NCI-H1105 treated with DMSO at 0.1 percent for 48 hours (cell line): ENCODE measurements at regions not wholly inside any gene's neighbourhood (a gene's known extent, or its start where the extent isn't known, plus 50 kb on each side); places are given as distances from the start of the nearest gene placed in this dataset.
"Not testable (repeated sequence)": the region's sequence is repeated elsewhere in the genome, so short reads cannot be mapped to it uniquely, and the experiment has no call there.

ENCODE experiments used
- DNase-seq: peaks from one replicate; lab custom pipeline; 2025; lab: John Stamatoyannopoulos, UW

DNA sequence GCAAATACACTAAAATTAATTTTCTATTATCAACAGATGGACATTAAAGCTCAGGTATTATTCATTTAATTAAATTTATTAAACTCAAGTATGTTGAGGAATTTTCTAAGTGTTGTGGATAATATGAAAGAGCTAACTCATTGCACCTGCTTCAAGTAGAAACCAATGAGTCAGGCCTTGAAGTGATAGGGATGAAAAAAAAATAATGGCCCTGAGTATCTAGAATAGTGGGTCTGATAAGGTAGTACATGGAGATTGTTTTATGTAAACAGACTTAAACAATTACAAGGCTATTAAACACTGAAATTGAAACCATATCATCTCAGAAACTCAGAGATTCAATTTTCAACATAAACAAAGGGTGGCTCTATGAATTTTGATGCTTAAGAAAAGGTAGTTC is 857.1 kb upstream of the GBE1 start:
- peak; percentile 25 for DNase-seq

- no peak for DNase-seq
These were observed 848.8 kb upstream of the GBE1 start for GRCh38 chr3:82610236-82610635.

GRCh38 chr3:82607391-82607790 is 845.9 kb upstream of the GBE1 start:
- no peak for DNase-seq

GRCh38 chr3:82596805-82597204 is 835.4 kb upstream of the GBE1 start:
- peak; percentile 19 for DNase-seq

DNA sequence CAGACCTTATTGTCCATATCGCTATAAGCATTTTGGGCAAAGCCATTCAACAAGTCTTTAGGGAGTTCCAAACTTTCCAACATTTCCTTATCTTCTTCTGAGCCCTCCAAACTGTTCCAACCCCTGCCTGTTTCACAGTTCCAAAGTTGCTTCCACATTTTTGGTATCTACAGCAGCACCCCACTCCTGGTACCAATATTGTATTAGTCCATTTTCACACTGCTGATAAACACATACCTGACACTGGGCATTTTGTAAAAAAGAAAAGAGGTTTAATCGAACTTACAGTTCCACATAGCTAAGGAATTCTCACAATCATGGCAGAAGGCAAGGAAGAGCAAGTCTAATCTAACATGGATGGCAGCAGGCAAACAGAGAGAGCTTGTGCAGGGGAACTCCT is 834.1 kb upstream of the GBE1 start:
- no peak for DNase-seq

GRCh38 chr3:82587174-82587573 is 825.7 kb upstream of the GBE1 start:
- no peak for DNase-seq

DNA sequence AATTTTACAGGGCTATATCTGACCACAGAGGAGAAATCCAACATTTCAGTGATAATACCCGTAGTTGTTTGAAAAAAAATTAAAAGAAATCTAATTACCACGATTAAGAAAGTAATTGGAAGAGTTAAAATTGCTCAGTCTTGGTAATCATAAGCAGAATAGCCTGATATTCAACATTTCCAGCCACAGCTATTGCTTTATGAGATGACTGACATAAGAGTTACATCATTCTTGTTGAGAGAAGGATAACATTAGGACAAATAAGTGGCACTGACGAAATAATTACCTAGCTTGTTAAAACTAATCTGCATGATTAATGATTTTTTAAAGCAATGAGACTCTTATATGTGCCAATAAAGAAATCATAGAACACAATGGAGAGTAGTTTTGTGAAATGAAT is 825.0 kb upstream of the GBE1 start:
- no peak for DNase-seq

GRCh38 chr3:82586002-82586401 is 824.6 kb upstream of the GBE1 start:
- not testable (repeated sequence) for DNase-seq

DNA sequence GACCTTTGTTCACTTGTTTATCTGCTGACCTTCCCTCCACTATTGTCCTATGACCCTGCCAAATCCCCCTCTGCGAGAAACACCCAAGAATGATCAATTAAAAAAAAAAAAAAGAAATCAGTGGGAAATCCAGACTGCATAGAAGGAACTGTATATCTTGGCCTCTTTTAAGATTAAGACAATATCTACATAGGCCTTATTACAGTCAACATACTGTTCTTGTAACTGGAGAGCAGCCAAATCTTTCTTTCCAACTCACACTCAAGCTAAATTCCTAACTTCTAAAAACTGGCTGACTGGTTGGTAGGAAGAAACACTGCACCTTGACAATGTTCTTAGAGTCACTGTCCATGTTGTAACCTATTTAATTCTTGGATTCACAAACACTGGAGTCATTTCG is 824.1 kb upstream of the GBE1 start:
- DNase-seq: not testable (repeated sequence)

GRCh38 chr3:82584861-82585260 is 823.4 kb upstream of the GBE1 start:
- DNase-seq: not testable (repeated sequence)

GRCh38 chr3:82584415-82584814 is 823.0 kb upstream of the GBE1 start:
- not testable (repeated sequence) for DNase-seq

DNA sequence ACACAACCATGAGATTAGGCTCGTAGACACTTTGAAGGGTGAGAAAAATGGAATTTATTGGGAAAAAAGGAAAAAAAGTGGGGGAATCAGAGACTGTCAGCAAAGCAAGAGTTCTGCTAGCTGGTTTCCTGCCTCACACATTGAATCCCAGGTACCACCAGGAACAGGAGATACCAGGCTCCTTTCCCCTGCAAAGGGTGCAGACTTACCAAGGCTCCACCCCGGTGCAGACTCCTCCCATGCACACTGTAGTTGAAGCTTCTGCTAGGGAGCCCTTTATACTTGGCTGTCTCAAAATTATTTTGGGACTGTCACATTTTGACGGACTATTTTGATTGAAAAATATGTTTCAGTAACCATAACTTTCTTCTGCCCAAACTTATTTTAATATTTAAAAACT is 819.9 kb upstream of the GBE1 start:
- no peak for DNase-seq

- no peak for DNase-seq
These were observed 811.3 kb upstream of the GBE1 start for GRCh38 chr3:82572721-82573120.

DNA sequence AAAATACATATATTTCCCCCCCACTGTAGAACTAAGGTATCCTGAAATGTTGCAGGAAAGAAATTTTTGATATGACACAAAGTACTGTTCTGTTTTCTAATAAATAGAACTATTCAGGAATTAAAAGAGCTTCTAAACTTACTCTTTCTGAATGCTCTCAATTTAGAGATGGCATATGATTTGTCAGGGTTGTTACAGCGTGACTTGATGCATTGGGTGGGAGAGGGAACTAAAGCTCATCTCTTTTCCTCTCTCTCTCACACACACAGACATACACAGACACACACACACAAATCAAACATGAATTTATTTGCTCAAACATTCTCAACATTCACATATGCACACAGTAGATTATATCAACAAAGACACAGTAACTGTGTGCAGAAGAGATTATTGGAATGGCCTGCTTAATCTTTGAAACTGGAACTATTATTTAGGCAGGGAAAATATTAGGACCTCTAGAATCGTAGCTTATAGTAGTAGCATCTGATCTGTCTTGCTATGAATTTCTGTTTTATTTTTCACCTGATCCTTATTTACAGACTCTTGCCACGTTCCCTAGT is 807.4 kb upstream of the GBE1 start:
- DNase-seq: no peak

GRCh38 chr3:82567029-82567600 is 805.7 kb upstream of the GBE1 start:
- DNase-seq: no peak

DNA sequence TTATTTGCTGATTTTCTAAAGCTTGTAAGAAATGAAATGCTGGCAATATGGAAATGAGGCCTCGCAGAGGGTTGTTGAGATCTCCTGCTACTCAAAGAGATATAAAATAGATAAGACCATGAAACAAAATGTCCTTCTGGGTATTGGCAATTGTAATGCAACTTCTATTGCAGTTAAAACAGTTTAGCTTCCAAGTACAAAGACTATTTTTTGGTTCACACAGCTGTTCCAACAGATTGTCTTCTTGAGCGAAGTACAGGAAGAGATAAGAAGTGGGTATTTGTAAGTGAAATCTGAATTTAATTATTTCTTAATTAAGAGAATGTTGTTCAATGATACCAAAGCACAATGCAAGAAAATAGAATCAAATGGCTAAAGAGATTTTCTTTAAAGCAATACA is 801.5 kb upstream of the GBE1 start:
- no peak for DNase-seq

DNA sequence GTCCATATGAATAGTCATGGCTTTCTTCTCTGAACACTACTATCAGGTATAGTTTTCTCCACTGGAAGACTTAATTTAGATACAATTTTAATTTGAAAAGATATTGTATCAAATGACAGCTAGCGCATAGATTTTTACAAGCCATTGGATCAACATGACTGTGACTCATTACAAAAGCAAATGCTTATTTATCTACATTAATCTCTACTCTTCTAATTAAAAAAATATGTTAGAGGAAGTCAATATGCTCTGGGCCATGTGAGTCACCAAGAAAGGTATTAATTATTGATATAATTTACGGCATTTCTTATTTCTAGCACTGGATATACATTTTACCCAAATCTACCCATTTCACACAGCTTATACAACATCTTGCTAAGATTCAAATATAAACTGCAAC is 800.3 kb upstream of the GBE1 start:
- DNase-seq: no peak

DNA sequence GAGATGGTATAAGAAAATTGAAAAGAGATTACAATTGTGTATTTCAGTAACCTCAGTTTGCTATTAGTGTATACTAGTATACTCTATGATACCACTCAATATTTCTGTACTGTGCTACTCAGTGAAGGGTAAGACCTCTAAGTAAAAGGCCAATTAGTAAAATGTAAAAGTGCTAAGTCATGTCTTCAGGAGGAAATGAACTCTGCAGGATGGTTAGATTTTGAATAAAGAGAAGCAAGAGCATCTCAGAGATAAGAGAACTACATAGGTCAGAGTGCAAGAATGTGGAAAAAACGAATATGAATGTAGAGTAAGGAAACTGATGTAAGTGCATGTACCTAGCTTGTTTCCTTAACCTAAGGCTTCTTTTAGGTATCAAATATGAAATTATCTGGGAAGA is 796.6 kb upstream of the GBE1 start:
- DNase-seq: no peak

DNA sequence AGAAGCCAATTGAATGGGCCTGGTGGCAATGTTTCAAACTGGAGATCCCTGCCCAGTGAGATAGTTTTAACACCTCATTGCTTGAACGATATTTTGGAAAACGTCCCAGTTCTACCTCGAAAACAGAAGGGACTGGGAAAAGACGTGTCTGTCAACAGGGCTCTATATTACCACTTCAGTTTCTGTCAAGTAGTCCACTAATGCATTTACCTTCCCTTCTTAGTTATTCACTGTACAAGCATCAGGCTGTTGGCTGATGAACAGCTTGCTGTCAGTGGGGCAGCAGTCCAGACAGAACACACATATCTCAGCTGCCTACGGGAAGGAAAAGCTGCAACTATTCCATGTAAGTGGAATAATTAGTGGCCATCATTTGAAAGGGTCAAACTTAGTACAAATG is 794.7 kb upstream of the GBE1 start:
- peak; percentile 90 for DNase-seq

DNA sequence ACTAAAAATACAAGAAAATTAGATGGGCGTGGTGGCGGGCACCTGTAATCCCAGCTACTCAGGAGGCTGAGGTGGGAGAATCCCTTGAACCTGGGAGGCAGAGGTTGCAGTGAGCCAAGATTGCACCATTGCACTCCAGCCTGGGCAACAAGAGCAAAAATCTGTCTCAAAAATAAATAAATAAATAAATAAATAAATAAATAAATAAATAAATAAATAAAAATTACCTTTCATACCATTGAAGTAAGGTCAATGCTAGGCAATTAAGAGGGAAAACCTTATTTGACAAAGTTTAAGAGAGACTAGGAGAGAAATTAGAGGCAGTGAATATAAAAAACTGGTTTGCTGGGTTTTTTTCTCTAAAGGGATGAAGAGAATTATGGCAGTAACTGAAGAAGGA is 781.1 kb upstream of the GBE1 start:
- DNase-seq: not testable (repeated sequence)

GRCh38 chr3:82521657-82522056 is 760.2 kb upstream of the GBE1 start:
- no peak for DNase-seq

GRCh38 chr3:82520846-82521245 is 759.4 kb upstream of the GBE1 start:
- DNase-seq: no peak

DNA sequence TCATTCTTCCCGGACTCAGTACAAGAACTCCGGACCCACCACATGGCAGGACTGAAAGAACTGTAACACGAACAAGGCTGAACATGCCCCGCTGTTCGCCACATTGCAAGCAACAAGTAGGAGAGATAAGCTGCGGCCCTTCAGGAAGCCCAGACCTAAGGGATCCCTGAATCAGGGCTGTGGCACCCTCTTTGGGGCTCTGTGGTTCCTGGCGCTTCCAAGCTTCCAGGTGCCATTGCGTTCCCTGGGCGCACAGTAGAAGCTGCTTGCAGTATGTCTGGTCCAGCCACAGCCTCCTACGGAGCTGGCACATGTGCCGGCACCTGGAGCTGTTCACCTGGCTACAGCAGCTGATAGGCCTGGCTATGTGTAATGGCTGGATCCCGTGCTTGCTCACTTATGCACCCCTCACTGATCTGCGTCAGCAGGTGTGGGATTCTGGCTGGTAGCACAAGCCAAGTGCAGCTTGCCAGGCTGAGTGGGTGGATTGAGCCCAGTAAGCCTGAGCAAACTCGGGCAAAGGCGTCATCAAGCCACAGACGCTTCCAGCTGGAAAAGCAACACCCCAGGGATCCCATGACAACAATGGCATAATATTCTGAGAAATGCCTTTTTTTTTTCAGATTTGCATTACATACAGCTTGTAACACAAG is 748.6 kb upstream of the GBE1 start:
- DNase-seq: no peak
